Stimulated activated CD4-positive, alpha-beta T cell treated with anti-CD3 and anti-CD28 coated beads, Interleukin-12 subunit alpha, Interleukin-12 subunit beta, amount 100 ng/mL, for 4 hours (primary cell): ENCODE measurements at regions not wholly inside any gene's neighbourhood (a gene's known extent, or its start where the extent isn't known, plus 50 kb on each side); places are given as distances from the start of the nearest gene placed in this dataset.
"Not testable (repeated sequence)": the region's sequence is repeated elsewhere in the genome, so short reads cannot be mapped to it uniquely, and the experiment has no call there.

Experiments
- DNase-seq: peaks from one replicate; pipeline ENCODE4 v3.0.0-alpha.2; 2020

- no peak for DNase-seq
These were observed 94.6 kb upstream of the RNF32 start for GRCh38 chr7:156545979-156546378.

DNA sequence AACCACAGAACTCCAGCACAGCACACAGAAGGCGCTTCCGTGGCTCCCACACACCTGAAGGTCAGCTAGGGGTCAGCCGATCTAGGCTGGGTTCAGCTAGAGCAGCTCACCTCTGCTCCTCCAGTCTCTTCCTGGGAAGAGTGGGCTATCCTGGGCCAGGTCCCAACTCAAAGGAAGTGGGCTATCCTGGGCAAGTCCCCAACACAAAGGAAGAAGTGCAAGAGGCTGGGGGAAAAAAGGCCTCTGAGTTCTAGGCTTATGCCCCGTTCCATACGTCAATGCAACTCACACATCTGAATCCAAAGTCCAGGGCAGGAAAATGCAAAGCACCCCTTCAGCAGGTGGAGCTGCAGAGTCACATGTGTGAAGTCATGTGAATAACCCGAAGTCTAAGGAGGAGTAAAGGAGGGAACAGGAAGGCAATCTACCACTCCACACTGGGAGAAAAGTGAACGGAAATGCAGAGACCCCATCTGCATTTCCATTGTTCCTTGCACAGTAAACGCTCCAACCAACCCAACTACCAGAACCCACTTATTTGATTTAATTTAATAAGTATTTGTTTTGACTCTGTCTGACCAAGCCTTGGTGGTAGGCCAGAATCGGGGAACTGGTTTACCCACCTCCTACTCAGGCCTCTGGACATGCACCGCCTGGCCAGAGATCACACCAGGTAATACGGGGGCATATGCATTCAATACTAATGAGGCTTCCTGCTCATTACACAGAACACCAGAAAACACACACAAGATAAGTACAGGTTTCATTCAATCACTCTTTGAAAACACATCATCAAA is 95.5 kb upstream of the RNF32 start:
- no peak for DNase-seq

DNA sequence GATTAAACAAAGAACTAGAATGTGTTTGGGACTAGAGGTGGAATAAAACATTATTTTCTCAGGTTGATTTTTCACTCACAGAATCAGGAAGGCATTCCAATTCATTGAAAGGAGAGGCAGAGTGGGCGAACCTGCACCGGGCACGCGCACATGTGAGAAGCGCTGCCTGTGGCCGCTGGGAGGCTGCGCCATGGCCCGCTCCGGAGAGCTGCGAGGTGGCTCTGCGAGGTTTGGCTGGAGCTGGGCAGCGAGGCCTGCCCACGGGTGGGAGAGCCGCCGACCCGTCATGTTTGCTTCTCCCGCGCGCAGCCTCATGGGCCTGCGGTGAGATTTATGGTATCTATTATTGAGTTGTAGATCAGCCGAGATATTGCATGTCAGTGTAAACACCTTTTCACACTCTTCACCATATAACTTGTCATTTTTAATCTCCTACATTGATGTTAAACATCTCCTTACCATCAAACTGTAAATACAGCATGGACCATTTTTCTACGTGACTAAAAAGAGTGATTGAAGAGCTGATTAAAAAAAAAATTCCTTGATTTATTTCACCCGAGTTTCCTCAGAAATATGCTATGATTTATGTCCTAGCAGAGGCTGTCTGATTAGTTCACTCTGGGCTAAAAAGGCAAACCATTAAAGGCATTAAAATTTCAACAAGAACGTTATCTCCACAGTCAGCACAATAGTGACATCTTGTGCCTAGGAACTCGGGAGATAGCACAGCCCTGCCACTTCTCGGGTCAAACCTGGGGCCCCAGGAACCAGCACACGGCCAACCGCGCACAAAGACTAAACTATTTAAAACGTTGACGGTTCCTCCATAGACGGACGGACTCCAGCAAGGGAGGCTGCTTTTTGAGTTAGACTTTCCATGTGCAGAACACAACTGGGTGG is 96.6 kb upstream of the RNF32 start:
- no peak for DNase-seq

GRCh38 chr7:156540619-156541165 is 99.9 kb upstream of the RNF32 start:
- DNase-seq: no peak

- no peak for DNase-seq
These were observed 100.6 kb upstream of the RNF32 start for GRCh38 chr7:156539999-156540398.

DNA sequence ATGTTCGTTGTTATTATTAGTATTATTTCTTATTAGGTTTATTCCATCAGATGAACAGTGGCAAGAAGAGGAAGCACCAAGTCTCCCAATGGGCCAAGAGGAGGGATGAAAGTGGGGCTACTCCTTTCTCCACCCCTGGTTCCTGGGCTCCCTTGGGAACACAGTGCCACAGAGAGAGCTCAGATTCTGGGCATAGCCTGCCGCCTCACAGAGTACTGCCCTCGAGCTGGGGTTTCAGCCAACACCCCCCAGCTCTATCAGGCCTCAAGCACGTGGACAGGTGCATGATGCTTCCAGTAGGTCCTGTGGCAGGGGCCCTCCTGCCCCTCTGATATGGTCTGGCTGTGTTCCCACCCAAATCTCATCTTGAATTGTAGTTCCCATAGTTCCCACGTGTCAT is 103.6 kb upstream of the RNF32 start:
- DNase-seq: no peak

GRCh38 chr7:156534925-156535324 is 105.6 kb upstream of the RNF32 start:
- no peak for DNase-seq

GRCh38 chr7:156533964-156534363 is 106.6 kb upstream of the RNF32 start:
- DNase-seq: no peak

- no peak for DNase-seq
These were observed 107.2 kb upstream of the RNF32 start for GRCh38 chr7:156533420-156533819.

GRCh38 chr7:156532016-156532602 is 108.5 kb upstream of the RNF32 start:
- DNase-seq: no peak

GRCh38 chr7:156529956-156530355 is 110.6 kb upstream of the RNF32 start:
- DNase-seq: no peak

GRCh38 chr7:156527458-156527890 is 113.1 kb upstream of the RNF32 start:
- DNase-seq: no peak

DNA sequence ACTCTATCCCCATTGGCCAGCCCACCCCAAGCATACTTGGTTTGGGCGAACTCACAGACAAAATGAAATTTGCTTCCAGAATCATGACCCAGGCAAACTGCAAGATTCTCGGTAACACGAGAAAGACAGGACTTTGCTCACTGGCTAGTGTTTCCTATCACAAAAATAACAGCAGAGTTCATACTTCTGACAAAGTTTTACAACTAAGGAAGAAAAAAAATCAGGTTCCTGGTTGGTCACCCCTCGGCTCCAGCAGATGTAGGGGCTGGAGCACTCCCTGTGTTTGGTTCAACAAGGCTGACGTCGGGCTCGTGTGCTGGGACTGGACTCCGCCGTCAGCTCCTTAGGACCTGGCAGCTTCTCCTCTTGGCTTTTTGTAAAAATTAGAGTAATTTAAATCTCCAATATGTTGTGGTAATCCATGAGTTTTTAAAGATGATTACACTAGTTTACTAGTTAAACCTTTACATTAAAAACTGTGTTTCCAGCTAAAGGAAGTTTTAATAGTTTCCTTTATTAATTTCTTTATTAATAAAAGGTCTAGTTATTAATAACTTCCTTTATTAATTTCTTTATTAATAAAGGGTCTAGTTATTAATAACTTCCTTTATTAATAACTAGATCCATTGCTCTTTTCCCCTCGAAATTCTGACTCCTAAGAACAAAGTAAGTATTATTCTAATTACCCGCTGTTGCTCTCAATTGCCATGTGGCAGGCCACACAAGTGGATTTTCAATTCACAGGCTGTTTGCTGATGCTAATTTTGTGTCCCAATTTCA is 115.6 kb upstream of the RNF32 start:
- no peak for DNase-seq

- DNase-seq: no peak
These were observed 117.0 kb upstream of the RNF32 start for GRCh38 chr7:156523447-156524048.

- no peak for DNase-seq
These were observed 117.8 kb upstream of the RNF32 start for GRCh38 chr7:156522801-156523200.

DNA sequence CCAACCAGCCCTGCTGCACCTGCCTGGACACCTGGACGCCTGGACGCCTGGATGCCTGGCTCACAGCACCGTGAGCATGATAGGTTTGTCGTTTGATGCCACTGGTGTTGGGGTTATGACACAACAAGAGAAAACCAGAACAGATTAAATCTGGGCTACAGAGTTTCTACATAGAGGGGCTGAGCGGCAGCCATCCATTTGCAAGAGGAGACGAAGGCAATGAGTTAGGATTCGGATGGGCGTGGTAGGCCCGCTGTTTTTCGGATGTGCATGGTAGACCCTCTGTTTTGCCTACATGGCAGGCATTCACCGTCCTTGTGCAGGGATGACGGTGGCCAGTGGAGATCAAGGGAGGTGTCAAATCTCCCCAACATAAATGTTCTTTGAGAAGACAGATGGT is 121.5 kb upstream of the RNF32 start:
- no peak for DNase-seq

DNA sequence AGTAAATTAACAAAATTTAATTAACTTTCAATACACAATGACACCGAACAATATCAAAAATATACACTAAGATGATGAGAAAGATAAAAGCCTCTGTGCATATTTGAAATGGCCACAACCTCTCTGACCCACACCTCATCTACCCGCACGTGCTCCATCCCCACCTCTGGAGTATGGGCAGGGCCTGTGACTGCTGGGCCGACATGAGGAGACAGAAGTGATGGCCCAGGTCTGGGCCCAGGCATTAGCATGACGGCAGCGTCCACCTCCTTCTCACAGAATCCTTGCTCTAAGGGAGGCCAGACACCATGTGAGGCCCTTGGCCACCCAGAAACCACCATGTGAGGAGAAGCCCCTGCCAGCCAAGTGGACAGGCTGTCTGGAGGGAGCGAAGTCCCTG is 122.1 kb upstream of the RNF32 start:
- no peak for DNase-seq

- DNase-seq: not testable (repeated sequence)
These were observed 122.7 kb upstream of the RNF32 start for GRCh38 chr7:156517858-156518257.

GRCh38 chr7:156516791-156517378 is 123.7 kb upstream of the RNF32 start:
- no peak for DNase-seq

DNA sequence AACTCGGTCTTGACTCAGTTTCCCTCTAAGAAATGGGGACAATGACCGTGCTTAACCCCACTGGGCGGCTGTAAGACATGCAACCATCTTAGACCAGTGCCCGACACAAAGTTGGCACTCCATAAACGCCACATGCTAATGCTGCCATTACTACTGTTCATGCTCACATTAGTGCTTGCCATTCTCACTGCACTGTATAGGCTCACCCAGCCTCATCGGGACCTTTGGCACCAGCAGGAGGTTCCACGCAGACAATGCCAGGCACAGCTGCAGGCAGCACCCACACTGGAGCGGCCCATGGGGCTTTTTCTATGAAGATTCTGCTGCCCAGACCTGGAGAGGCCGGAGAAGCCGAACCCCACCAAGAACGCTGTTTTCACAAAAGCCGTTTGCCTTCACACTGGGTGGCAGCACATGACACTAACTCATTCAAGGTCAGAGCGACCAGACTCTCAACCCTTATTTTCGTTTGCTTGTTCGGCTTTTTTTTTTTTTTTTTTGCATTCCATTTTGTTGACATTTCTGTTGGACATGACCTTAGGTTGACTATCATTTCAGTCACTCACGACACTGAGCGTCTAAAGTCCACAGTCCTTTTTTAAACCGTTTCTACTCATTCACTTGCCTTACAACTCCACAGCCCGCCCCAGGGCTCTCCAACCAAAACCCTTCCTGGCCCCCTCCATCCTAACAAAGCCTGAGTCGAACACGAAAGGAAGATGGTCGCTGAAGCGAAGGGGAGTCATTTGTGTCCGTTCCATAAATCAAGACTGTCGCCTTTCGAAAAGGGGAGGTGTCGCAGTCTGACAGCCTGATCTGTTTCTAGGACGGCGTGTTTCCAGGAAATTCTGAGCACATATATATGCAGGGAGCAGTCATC is 124.4 kb upstream of the RNF32 start:
- no peak for DNase-seq

DNA sequence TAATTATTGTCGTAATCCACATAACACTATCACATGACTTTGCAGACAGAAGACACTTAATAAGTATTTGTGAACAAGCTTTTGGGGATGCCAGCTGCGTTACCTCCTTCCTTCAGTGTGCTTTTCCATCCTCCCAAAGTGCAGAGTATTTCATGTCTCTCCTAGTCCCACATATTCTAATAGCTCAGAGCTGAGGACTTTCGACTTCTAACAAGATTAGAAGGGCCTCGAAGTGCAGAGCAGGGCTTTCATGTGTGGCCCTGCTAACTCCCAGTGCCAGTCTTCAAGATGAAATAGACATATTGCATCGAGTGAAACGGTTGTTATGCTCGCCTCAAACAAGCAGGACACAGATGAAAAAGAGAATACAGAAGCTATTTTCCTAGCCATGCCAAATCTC is 125.7 kb upstream of the RNF32 start:
- DNase-seq: no peak
